ENCODE measurements at regions not wholly inside any gene's neighbourhood (a gene's known extent, or its start where the extent isn't known, plus 50 kb on each side); places are given as distances from the start of the nearest gene placed in this dataset.

GRCh38 chr7:79828866-79829265, 305.8 kb upstream of the GNAI1 start:
- DNase-seq, result no peak
- intact Hi-C loops (cut with DNase I; ENCODE audit: low total_unique reads), result no loop called here
- TF ChIP-seq CTCF (IDR thresholded peaks at IDR 0.05), result no peak
- TF ChIP-seq POLR2A (IDR thresholded peaks at IDR 0.05), result no peak

GRCh38 chr7:79823246-79823951, 311.2 kb upstream of the GNAI1 start:
- H3K4me3 ChIP-seq, result no peak overlapping the region
- TF ChIP-seq CTCF (IDR thresholded peaks at IDR 0.05) (no peak), POLR2A (IDR thresholded peaks at IDR 0.05) (no peak)
- H3K4me1 ChIP-seq, result no peaks in the 10 kb centered on the region
- no peak overlapping the region for H3K27ac ChIP-seq
- no peaks in the 10 kb centered on the region for H3K27me3 ChIP-seq
- H3K9me3 ChIP-seq, result no peaks in the 10 kb centered on the region
- no peaks in the 10 kb centered on the region for H3K36me3 ChIP-seq
- intact Hi-C loops (cut with DNase I; ENCODE audit: low total_unique reads), result no loop called here
- DNase-seq, result no peak

More at GRCh38 chr7:79828866-79829265, 305.8 kb upstream of the GNAI1 start:
- Histone ChIP-seq H3K27ac (no peak overlapping the region), H3K4me1 (no peaks in the 10 kb centered on the region), H3K9me3 (no peaks in the 10 kb centered on the region), H3K4me3 (no peak overlapping the region), H3K27me3 (no peaks in the 10 kb centered on the region), H3K36me3 (no peaks in the 10 kb centered on the region)

- no peaks in the 10 kb centered on the region for H3K36me3 ChIP-seq
- H3K27ac ChIP-seq, result no peak overlapping the region
- no peak overlapping the region for H3K4me3 ChIP-seq
- H3K4me1 ChIP-seq, result no peaks in the 10 kb centered on the region
- TF ChIP-seq CTCF (IDR thresholded peaks at IDR 0.05), result no peak
- H3K27me3 ChIP-seq, result no peaks in the 10 kb centered on the region
- intact Hi-C loops (cut with DNase I; ENCODE audit: low total_unique reads), result no loop called here
- no peak for DNase-seq
- no peaks in the 10 kb centered on the region for H3K9me3 ChIP-seq
Measured at GRCh38 chr7:79822620-79823240, 311.9 kb upstream of the GNAI1 start.

GRCh38 chr7:79820387-79820786, 314.2 kb upstream of the GNAI1 start:
- no peak overlapping the region for H3K27ac ChIP-seq
- no peaks in the 10 kb centered on the region for H3K27me3 ChIP-seq
- TF ChIP-seq POLR2A (IDR thresholded peaks at IDR 0.05) (no peak), CTCF (IDR thresholded peaks at IDR 0.05) (no peak)
- intact Hi-C loops (cut with DNase I; ENCODE audit: low total_unique reads), result no loop called here
- no peak overlapping the region for H3K4me3 ChIP-seq
- H3K36me3 ChIP-seq, result no peaks in the 10 kb centered on the region
- no peaks in the 10 kb centered on the region for H3K4me1 ChIP-seq
- peak in 1 of 2 donors; percentile 35 for DNase-seq
- H3K9me3 ChIP-seq, result no peaks in the 10 kb centered on the region

GRCh38 chr7:79810916-79811315, 323.7 kb upstream of the GNAI1 start:
- TF ChIP-seq POLR2A (IDR thresholded peaks at IDR 0.05) (no peak), CTCF (IDR thresholded peaks at IDR 0.05) (no peak)
- Histone ChIP-seq H3K27me3 (no peaks in the 10 kb centered on the region), H3K4me1 (no peaks in the 10 kb centered on the region), H3K36me3 (no peaks in the 10 kb centered on the region), H3K9me3 (no peaks in the 10 kb centered on the region), H3K27ac (no peak overlapping the region), H3K4me3 (no peak overlapping the region)
- DNase-seq, result no peak
- intact Hi-C loops (cut with DNase I; ENCODE audit: low total_unique reads), result no loop called here

Data from uterus (tissue), 3 donors.